K562 (cell line): ENCODE measurements at regions not wholly inside any gene's neighbourhood (a gene's known extent, or its start where the extent isn't known, plus 50 kb on each side); places are given as distances from the start of the nearest gene placed in this dataset.

Experiments
- ATAC-seq: fragments of 200-7000 bp; cut with Tn5 transposase; 3 replicates; pipeline ENCODE4 v1.9.1; 2020; ENCODE audit warnings: moderate library complexity
- BruUV-seq: library from RNA; stranded (reverse); fragments of 400-500 nt; replicated peaks from 2 replicates; lab custom pipeline; 2021; lab: Mats Ljungman, UMichigan
- CTCF ChIA-PET: fragments of 300-600 bp; formaldehyde crosslinking; extraction: SDS; loops from one replicate; lab custom pipeline; 2021; ENCODE audit warnings: low intra/inter-chr PET ratio; lab: Yijun Ruan, JAX
- POLR2A ChIA-PET: fragments of 300-600, 350-650 bp; sonication (Branson Sonifier 250); formaldehyde crosslinking; extraction: SDS; loops from one replicate; lab custom pipeline; 2021; ENCODE audit warnings: antibody characterized with exemption, inconsistent platforms; lab: Yijun Ruan, JAX
- DNase-seq, 4 experiments: peaks; one replicate each; pipeline versions ENCODE4 v3.0.0 to v3.0.0-alpha.2; 2011 to 2018; ENCODE audit warnings: low spot score in 3 of 4, mixed read lengths in 3 of 4; ENCODE audit errors: extremely low read depth in 1 of 4
- FAIRE-seq: peaks from 2 replicates; lab custom pipeline; 2011; peaks lifted over from hg19 to GRCh38; lab: Jason Lieb, UNC
- H2AFZ ChIP-seq: 2 replicates; pipeline ENCODE4 v1.6.0; 2011; ENCODE audit warnings: low read depth, low read length, control low read depth, inconsistent platforms
- H3K27ac ChIP-seq: fragments of 200-600 bp; 3 replicates; pipeline ENCODE4 v1.8.0; 2011; ENCODE audit warnings: low read depth, mild to moderate bottlenecking, control low read depth, inconsistent platforms, low read length, moderate library complexity, mixed read lengths; ENCODE audit errors: extremely low read depth
- H3K27me3 ChIP-seq, 2 experiments: fragments of 300-600 bp in 1 of 2; 2 replicates in 1 of 2; 3 replicates in 1 of 2; pipeline versions ENCODE4 v1.6.0 to v1.8.0; 2011; ENCODE audit warnings: inconsistent platforms in 2 of 2, low read length in 2 of 2, mild to moderate bottlenecking in 1 of 2, mixed read lengths in 1 of 2, moderate library complexity in 1 of 2; ENCODE audit not compliant: control insufficient read depth in 2 of 2, insufficient read depth in 2 of 2
- H3K36me3 ChIP-seq: fragments of 300-600 bp; 3 replicates; pipeline ENCODE4 v1.8.0; 2011; ENCODE audit warnings: mild to moderate bottlenecking, low read length, inconsistent platforms; ENCODE audit not compliant: control insufficient read depth, insufficient read depth
- H3K4me1 ChIP-seq, 2 experiments: fragments of 200-600 bp in 1 of 2; replicated peaks in 1 of 2; 2 replicates in 1 of 2; 3 replicates in 1 of 2; pipeline versions ENCODE4 v1.5.1 to v1.8.0; 2011; ENCODE audit warnings: inconsistent platforms in 2 of 2, low read length in 2 of 2, mild to moderate bottlenecking in 1 of 2, mixed read lengths in 1 of 2, moderate library complexity in 1 of 2; ENCODE audit not compliant: control insufficient read depth in 2 of 2, insufficient read depth in 2 of 2
- H3K4me2 ChIP-seq: 2 replicates; pipeline ENCODE4 v1.6.1; 2011; ENCODE audit warnings: low read length, control low read depth, inconsistent platforms, mixed read lengths; ENCODE audit not compliant: insufficient read depth
- H3K4me3 ChIP-seq: fragments of 200-600 bp; sonication (generic), shearing (Covaris generic); 2 replicates; pipeline ENCODE4 v1.5.1; 2016; ENCODE audit warnings: control low read depth, inconsistent platforms
- H3K79me2 ChIP-seq: fragments of 200-600 bp; 3 replicates; pipeline ENCODE4 v1.8.0; 2011; ENCODE audit warnings: low read length, inconsistent platforms; ENCODE audit not compliant: control insufficient read depth, insufficient read depth
- H3K9ac ChIP-seq, 2 experiments: 2 replicates each; pipeline versions ENCODE4 v1.6.0 to v1.6.1; 2011; ENCODE audit warnings: low read depth in 2 of 2, low read length in 2 of 2, control low read depth in 1 of 2, inconsistent platforms in 1 of 2, mild to moderate bottlenecking in 1 of 2, mixed read lengths in 1 of 2; ENCODE audit not compliant: insufficient read depth in 1 of 2
- H3K9me1 ChIP-seq: one replicate; pipeline ENCODE4 v1.6.0; 2011; ENCODE audit warnings: inconsistent platforms, mild to moderate bottlenecking, low read length, moderate library complexity; ENCODE audit not compliant: control insufficient read depth, insufficient read depth
- H3K9me3 ChIP-seq: replicated peaks from 2 replicates; pipeline ENCODE4 v1.5.1; 2011; ENCODE audit warnings: low read depth, low read length, inconsistent platforms; ENCODE audit not compliant: control insufficient read depth, insufficient read depth
- H4K20me1 ChIP-seq: replicated peaks from 2 replicates; pipeline ENCODE4 v1.6.1; 2011; ENCODE audit warnings: low read length, inconsistent platforms, mixed read lengths; ENCODE audit not compliant: control insufficient read depth, insufficient read depth
- HES1 ChIP-seq: fragments of 450-650 bp; IDR thresholded peaks from 2 replicates; pipeline ENCODE4 v1.6.1; 2016; ENCODE audit warnings: low read depth, mild to moderate bottlenecking, moderate library complexity
- L3MBTL2 ChIP-seq: fragments of 450-650 bp; IDR thresholded peaks from 2 replicates; pipeline ENCODE4 v1.6.1; 2016; ENCODE audit warnings: mild to moderate bottlenecking, moderate library complexity
- RBM15 ChIP-seq: fragments of 200-400 bp; formaldehyde crosslinking; IDR thresholded peaks from 2 replicates; pipeline ENCODE4 v1.6.1; 2018; ENCODE audit warnings: mild to moderate bottlenecking, low read length, moderate library complexity; ENCODE audit not compliant: insufficient read depth
- ZNF24 ChIP-seq: fragments of 450-650 bp; IDR thresholded peaks from 2 replicates; pipeline ENCODE4 v1.6.1; 2016
- WGBS: fragments of 100-300 bp; shearing (Covaris generic); methylation state at CpG from one replicate; pipeline ENCODE4 v1.1.6; 2016; ENCODE audit warnings: low coverage, mixed read lengths; ENCODE audit not compliant: insufficient coverage; ENCODE audit errors: missing lambda C conversion rate; 5-methylcytosine and 5-hydroxymethylcytosine counted together
- in situ Hi-C: fragments of 300-500 bp; cut with MboI; formaldehyde crosslinking; loops from 4 replicates; pipeline ENCODE4 v1.15.0; 2018; ENCODE audit warnings: inconsistent platforms, mixed read lengths
- intact Hi-C: fragments of 100-400 bp; cut with micrococcal nuclease; formaldehyde crosslinking; loops from 2 replicates; pipeline ENCODE4 v1.14.2; 2022

DNA sequence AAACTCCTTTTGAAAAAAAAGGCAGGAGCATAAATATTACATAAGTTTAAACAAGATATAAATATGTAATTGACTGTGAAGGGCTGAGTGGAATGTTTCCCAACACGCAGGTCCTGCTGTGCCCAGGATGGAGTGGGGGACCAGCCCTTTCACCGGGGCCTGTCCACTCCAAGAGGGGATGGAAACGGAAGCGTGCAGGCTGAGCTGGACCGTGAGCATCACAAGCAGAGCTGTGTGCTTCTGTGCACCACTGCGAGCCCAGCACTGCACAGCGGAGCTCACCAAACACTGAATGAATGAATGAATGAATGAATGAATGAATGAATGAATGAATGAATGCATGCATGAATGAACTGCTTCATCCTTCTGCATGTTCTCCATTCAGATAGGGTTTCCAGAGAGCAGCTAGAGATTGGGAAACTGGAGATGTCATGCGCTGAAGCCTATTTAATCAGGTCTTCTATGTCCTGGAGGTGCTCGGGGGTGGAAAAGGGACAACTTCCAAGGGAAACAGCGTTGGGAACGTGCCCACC, 157.7 kb downstream of the ANKRD60 start:
- TF ChIP-seq L3MBTL2 (no peak), RBM15 (no peak), HES1 (no peak), ZNF24 (peak; percentile 94)
- intact Hi-C loops, result no loop called here
- Histone ChIP-seq H3K4me1 (no peaks in the 10 kb centered on the region), H3K9ac (no peak overlapping the region), H3K27ac (no peak overlapping the region), H3K4me2 (no peak overlapping the region), H3K79me2 (no peaks in the 10 kb centered on the region), H4K20me1 (peaks cover 8% of the 10 kb centered on the region; the same call in 1 of the 2 replicates), H3K4me3 (no peak overlapping the region), H3K36me3 (no peaks in the 10 kb centered on the region), H3K27me3 (peaks cover 0 to 36% of the 10 kb centered on the region in 2 experiments; a peak in 4 of 5 replicates), H3K9me3 (no peaks in the 10 kb centered on the region), H2AFZ (no peak overlapping the region), H3K9me1 (peaks cover 2% of the 10 kb centered on the region)
- DNase-seq (no peak), FAIRE-seq (no peak), ATAC-seq (no peak)
- WGBS, result 1% methylated on average over 11 of the region's 11 CpGs
- no TSS peak for BruUV-seq
- CTCF ChIA-PET, result no interaction called here
- POLR2A ChIA-PET, result interaction anchor here (0.6 kb wide), 1 partner anchor 201 kb away, joined by 3 read pairs; no protein-coding TSS in a partner anchor
- in situ Hi-C loops, result no loop called here
